ENCODE measurements at regions not wholly inside any gene's neighbourhood (a gene's known extent, or its start where the extent isn't known, plus 50 kb on each side); places are given as distances from the start of the nearest gene placed in this dataset.

GRCh38 chr5:15304066-15304731, 195.8 kb upstream of the FBXL7 start:
- Histone ChIP-seq H3K9me3 (ENCODE audit: insufficient read depth, low read depth, low read length) (no peaks in the 10 kb centered on the region), H3K4me2 (ENCODE audit: low read length) (no peak overlapping the region), H3K9ac (ENCODE audit: low read length) (no peak overlapping the region), H4K20me1 (ENCODE audit: insufficient read depth, low read length) (no peaks in the 10 kb centered on the region), H3K4me3 (ENCODE audit: insufficient read depth, low read depth, low read length) (no peak overlapping the region), H3K27ac (ENCODE audit: low read depth, low read length) (no peak overlapping the region), H2AFZ (ENCODE audit: low read depth, low read length) (no peak overlapping the region), H3K27me3 (ENCODE audit: insufficient read depth, low read length) (no peaks in the 10 kb centered on the region), H3K4me1 (ENCODE audit: insufficient read depth, low read length) (no peaks in the 10 kb centered on the region), H3K79me2 (ENCODE audit: insufficient read depth, low read length) (no peaks in the 10 kb centered on the region), H3K36me3 (ENCODE audit: insufficient read depth, low read length) (no peaks in the 10 kb centered on the region)
- Mint-ChIP-seq H3K36me3 (ENCODE audit: low read depth, unreplicated experiment) (no peaks in the 10 kb centered on the region), H3K27ac (ENCODE audit: unreplicated experiment) (no peak overlapping the region), H3K27me3 (ENCODE audit: low read depth, unreplicated experiment) (no peaks in the 10 kb centered on the region), H3K4me1 (ENCODE audit: low read depth, unreplicated experiment) (no peaks in the 10 kb centered on the region), H3K4me3 (ENCODE audit: unreplicated experiment) (no peak overlapping the region), H3K9me3 (ENCODE audit: unreplicated experiment) (peaks cover 3% of the 10 kb centered on the region)
- TF ChIP-seq EZH2 (IDR thresholded peaks at IDR 0.05; ENCODE audit: insufficient read depth, low read length) (no peak), CTCF (IDR thresholded peaks at IDR 0.05; ENCODE audit: insufficient read depth, low read depth, low read length) (no peak)
- DNase-seq (ENCODE audit: low read depth) = no peak
- FAIRE-seq = no peak

DNA sequence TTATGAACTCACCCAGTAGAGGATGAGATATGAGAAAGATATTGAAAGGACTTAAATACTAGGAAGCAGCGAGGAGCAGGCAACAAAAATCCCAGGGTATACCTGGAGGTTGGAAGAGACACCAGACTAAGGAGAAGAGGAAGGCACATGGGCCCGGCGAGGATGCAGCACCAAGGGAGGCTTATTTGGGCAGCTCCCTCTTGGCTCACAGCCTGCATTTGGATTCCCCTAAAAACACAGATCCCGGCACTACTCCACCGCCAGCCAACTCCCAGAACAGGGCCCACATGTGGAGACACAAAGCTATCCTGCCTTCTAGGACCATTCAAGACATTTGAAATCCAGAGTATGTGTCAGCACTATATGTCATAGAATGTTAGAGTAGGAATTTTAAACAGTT, 199.8 kb upstream of the FBXL7 start:
- H3K36me3 ChIP-seq (ENCODE audit: insufficient read depth, low read length) = no peaks in the 10 kb centered on the region
- H3K9me3 ChIP-seq (ENCODE audit: insufficient read depth, low read depth, low read length) = no peaks in the 10 kb centered on the region
- H2AFZ ChIP-seq (ENCODE audit: low read depth, low read length) = no peak overlapping the region
- no peak overlapping the region for H3K27ac Mint-ChIP-seq (ENCODE audit: unreplicated experiment)
- no peak overlapping the region for H3K4me2 ChIP-seq (ENCODE audit: low read length)
- H3K27me3 ChIP-seq (ENCODE audit: insufficient read depth, low read length) = no peaks in the 10 kb centered on the region
- no peaks in the 10 kb centered on the region for H3K36me3 Mint-ChIP-seq (ENCODE audit: low read depth, unreplicated experiment)
- no peak overlapping the region for H3K27ac ChIP-seq (ENCODE audit: low read depth, low read length)
- DNase-seq (ENCODE audit: low read depth) (no peak), FAIRE-seq (no peak)
- no peak overlapping the region for H3K9ac ChIP-seq (ENCODE audit: low read length)
- H3K79me2 ChIP-seq (ENCODE audit: insufficient read depth, low read length) = no peaks in the 10 kb centered on the region
- H3K27me3 Mint-ChIP-seq (ENCODE audit: low read depth, unreplicated experiment) = no peaks in the 10 kb centered on the region
- TF ChIP-seq EZH2 (IDR thresholded peaks at IDR 0.05; ENCODE audit: insufficient read depth, low read length) = no peak
- no peak for TF ChIP-seq CTCF (IDR thresholded peaks at IDR 0.05; ENCODE audit: insufficient read depth, low read depth, low read length)
- no peaks in the 10 kb centered on the region for H4K20me1 ChIP-seq (ENCODE audit: insufficient read depth, low read length)
- H3K4me1 Mint-ChIP-seq (ENCODE audit: low read depth, unreplicated experiment) = no peaks in the 10 kb centered on the region
- H3K9me3 Mint-ChIP-seq (ENCODE audit: unreplicated experiment) = no peaks in the 10 kb centered on the region
- H3K4me1 ChIP-seq (ENCODE audit: insufficient read depth, low read length) = no peaks in the 10 kb centered on the region
- no peak overlapping the region for H3K4me3 Mint-ChIP-seq (ENCODE audit: unreplicated experiment)
- H3K4me3 ChIP-seq (ENCODE audit: insufficient read depth, low read depth, low read length) = no peak overlapping the region

DNA sequence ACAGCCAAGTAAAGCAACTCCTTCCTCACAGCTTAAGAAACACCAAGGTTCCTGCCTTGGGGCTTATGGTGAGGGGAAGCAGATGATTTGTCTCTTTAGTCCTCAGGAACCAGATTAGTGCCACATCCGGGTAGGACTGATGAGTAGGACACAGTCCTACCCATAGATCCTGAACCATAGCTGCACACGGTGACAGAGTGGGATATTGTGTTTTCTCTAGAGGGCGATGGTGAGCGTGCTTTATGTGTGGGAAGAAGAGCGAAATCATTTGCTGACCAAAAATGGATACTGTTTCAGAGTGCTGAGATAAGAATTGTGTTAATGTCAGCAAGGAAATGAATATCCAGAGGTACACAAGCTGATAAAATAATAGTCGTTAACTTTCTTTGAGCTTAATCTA, 209.0 kb upstream of the FBXL7 start:
- no peaks in the 10 kb centered on the region for H4K20me1 ChIP-seq (ENCODE audit: insufficient read depth, low read length)
- H3K9ac ChIP-seq (ENCODE audit: low read length) = no peak overlapping the region
- no peaks in the 10 kb centered on the region for H3K4me1 ChIP-seq (ENCODE audit: insufficient read depth, low read length)
- no peaks in the 10 kb centered on the region for H3K79me2 ChIP-seq (ENCODE audit: insufficient read depth, low read length)
- no peak for TF ChIP-seq EZH2 (IDR thresholded peaks at IDR 0.05; ENCODE audit: insufficient read depth, low read length)
- TF ChIP-seq CTCF (IDR thresholded peaks at IDR 0.05; ENCODE audit: insufficient read depth, low read depth, low read length) = no peak
- Mint-ChIP-seq H3K27ac (ENCODE audit: unreplicated experiment) (no peak overlapping the region), H3K9me3 (ENCODE audit: unreplicated experiment) (peaks cover 11% of the 10 kb centered on the region), H3K4me1 (ENCODE audit: low read depth, unreplicated experiment) (peaks cover 8% of the 10 kb centered on the region), H3K4me3 (ENCODE audit: unreplicated experiment) (no peak overlapping the region), H3K27me3 (ENCODE audit: low read depth, unreplicated experiment) (no peaks in the 10 kb centered on the region), H3K36me3 (ENCODE audit: low read depth, unreplicated experiment) (no peaks in the 10 kb centered on the region)
- no peak overlapping the region for H2AFZ ChIP-seq (ENCODE audit: low read depth, low read length)
- no peak overlapping the region for H3K4me3 ChIP-seq (ENCODE audit: insufficient read depth, low read depth, low read length)
- no peaks in the 10 kb centered on the region for H3K27me3 ChIP-seq (ENCODE audit: insufficient read depth, low read length)
- DNase-seq (ENCODE audit: low read depth) (no peak), FAIRE-seq (no peak)
- H3K9me3 ChIP-seq (ENCODE audit: insufficient read depth, low read depth, low read length) = no peaks in the 10 kb centered on the region
- H3K4me2 ChIP-seq (ENCODE audit: low read length) = no peak overlapping the region
- H3K36me3 ChIP-seq (ENCODE audit: insufficient read depth, low read length) = no peaks in the 10 kb centered on the region
- H3K27ac ChIP-seq (ENCODE audit: low read depth, low read length) = no peak overlapping the region

Measured in astrocyte (in vitro differentiated cells and primary cell).